ENCODE measurements at regions not wholly inside any gene's neighbourhood (a gene's known extent, or its start where the extent isn't known, plus 50 kb on each side); places are given as distances from the start of the nearest gene placed in this dataset.

- TF ChIP-seq POLR2A (IDR thresholded peaks at IDR 0.05) (no peak), CTCF (IDR thresholded peaks at IDR 0.05) (no peak), EP300 (IDR thresholded peaks at IDR 0.05) (no peak)
Measured at GRCh38 chr14:96730386-96730785, 66.8 kb upstream of the VRK1 start.
